GM19397 (cell line): ENCODE measurements at regions not wholly inside any gene's neighbourhood (a gene's known extent, or its start where the extent isn't known, plus 50 kb on each side); places are given as distances from the start of the nearest gene placed in this dataset.

Source experiments
- ATAC-seq: cut with Tn5 transposase; IDR thresholded peaks from one replicate; pipeline ENCODE4 v1.9.1; 2021; ENCODE audit warnings: mild to moderate bottlenecking, moderate library complexity; ENCODE audit not compliant: unreplicated experiment

GRCh38 chr15:39320355-39320754 lies 260.5 kb upstream of the THBS1 start:
- ATAC-seq = no peak

- no peak for ATAC-seq
Observed at GRCh38 chr15:39320886-39321285, 260.0 kb upstream of the THBS1 start.

- no peak for ATAC-seq
Observed at GRCh38 chr15:39321977-39322376, 258.9 kb upstream of the THBS1 start.

- ATAC-seq = no peak
Observed at GRCh38 chr15:39323157-39323556, 257.7 kb upstream of the THBS1 start.

GRCh38 chr15:39323706-39324105 lies 257.2 kb upstream of the THBS1 start:
- ATAC-seq = no peak

- no peak for ATAC-seq
Observed at GRCh38 chr15:39326306-39326975, 254.4 kb upstream of the THBS1 start.

- no peak for ATAC-seq
Observed at GRCh38 chr15:39327005-39327730, 253.7 kb upstream of the THBS1 start.

- ATAC-seq = no peak
Observed at GRCh38 chr15:39330061-39330460, 250.8 kb upstream of the THBS1 start.

DNA sequence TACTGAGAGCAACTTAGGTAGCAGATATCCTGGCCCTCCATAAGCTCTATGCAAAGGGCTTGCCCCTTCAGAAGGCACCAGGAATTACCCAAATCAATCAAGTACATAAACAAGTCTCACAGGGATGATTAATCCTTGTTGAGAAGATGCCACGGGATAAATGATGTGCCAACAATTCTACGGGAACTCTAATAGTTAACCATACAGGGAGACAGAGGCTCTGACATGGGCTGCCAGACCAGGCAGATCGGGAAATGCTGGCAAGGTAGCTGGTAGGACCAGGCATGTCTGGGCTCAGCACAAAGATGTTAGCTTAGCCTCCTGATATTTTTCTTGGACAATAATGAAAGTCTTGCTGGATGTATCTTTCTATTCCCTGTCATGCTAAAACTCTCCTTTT lies 249.3 kb upstream of the THBS1 start:
- no peak for ATAC-seq

GRCh38 chr15:39332846-39333245 lies 248.0 kb upstream of the THBS1 start:
- no peak for ATAC-seq

DNA sequence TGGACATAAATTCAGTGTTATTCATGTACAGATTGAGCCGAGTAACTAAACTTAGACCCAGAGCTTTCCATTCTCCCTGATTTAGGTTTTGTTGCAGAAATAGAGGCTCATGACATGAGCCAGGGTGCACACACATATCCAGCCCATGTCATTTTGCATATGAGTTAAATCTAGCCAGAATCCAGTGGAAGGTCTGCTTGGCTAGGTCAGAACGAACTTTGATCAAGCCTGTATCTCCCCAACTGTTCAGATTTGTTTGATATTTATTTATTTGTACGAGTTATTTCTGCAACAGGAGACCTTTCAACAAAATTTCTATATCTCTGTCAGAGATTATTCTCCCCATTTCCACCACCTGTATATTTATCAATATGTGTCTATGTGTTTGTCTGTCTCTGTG lies 247.5 kb upstream of the THBS1 start:
- ATAC-seq = no peak

- ATAC-seq = no peak
Observed at GRCh38 chr15:39333896-39334295, 247.0 kb upstream of the THBS1 start.

- no peak for ATAC-seq
Observed at GRCh38 chr15:39336926-39337325, 244.0 kb upstream of the THBS1 start.

- ATAC-seq = no peak
Observed at GRCh38 chr15:39338251-39338650, 242.6 kb upstream of the THBS1 start.

DNA sequence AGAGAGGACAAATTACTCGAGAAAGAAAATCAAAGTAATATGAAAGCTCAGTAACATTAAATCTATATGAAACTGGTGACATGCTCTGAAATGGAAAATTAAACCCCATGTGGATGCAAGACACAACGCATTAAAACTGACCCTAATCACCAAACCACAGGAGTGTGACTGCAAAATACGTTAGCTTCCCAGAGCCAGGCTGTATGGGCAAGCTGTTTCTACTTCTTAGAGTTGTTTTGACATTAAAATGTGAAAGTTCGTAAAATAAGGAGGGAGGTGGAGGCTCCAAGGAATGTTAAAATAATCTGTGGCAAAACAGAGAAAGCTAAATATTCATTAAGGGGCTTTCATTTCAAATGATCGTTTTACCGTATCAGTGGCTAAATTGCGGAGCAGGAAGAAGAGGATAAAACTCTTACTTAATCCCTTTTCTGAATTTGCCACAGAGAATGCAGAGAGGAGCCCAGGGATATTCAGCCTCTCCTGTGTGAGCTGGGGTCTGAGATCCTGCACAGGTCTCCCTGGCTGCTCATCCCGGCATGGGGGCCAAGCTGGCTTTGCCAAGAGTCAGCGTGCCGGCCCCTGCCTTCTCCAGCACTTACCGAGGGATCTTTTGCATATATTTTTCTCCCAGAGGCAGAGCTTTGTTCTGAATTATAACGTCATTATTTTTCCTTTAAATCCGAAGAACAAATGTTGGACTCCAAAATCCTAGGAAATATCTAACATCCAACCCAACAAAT lies 239.8 kb upstream of the THBS1 start:
- ATAC-seq = no peak

DNA sequence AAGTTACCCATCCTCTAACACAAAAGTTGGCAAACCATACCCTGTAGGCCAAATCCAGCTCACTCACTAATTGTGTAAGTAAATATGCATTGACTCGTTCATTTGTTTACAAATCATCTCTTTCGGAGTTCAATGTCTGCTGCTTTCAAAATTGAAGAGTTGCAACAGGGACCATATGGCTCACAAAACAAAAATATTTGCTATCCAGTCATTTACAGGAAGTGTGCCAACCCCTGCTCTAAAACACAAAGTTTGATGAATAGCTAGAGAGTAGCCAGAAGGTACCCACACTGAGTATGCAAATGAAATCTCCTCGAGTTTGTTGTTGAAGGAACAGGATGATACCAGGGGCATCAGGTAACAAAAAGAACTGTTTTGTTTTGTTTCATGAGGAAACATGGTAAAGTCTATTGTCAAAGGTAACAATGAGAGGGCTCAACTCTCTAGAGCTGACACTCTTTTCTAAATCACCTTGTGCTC lies 236.2 kb upstream of the THBS1 start:
- ATAC-seq = no peak

- no peak for ATAC-seq
Observed at GRCh38 chr15:39345176-39345575, 235.7 kb upstream of the THBS1 start.

- ATAC-seq = no peak
Observed at GRCh38 chr15:39347453-39347852, 233.4 kb upstream of the THBS1 start.

- no peak for ATAC-seq
Observed at GRCh38 chr15:39350785-39351184, 230.1 kb upstream of the THBS1 start.

GRCh38 chr15:39354189-39354588 lies 226.7 kb upstream of the THBS1 start:
- ATAC-seq = no peak

- ATAC-seq = no peak
Observed at GRCh38 chr15:39357480-39358268, 223.2 kb upstream of the THBS1 start.
